ENCODE measurements at regions not wholly inside any gene's neighbourhood (a gene's known extent, or its start where the extent isn't known, plus 50 kb on each side); places are given as distances from the start of the nearest gene placed in this dataset.

GRCh38 chr12:20188930-20189653 is 179.2 kb upstream of the PDE3A start:
- intact Hi-C loops (cut with DNase I), result no loop called here
- 68 to 78% methylated on average over 5 of the region's 5 CpGs for WGBS, 2 donors

GRCh38 chr12:20189767-20190166 is 178.6 kb upstream of the PDE3A start:
- 46 to 52% methylated on average over 2 of the region's 2 CpGs for WGBS, 2 donors
- no peak for DNase-seq
- intact Hi-C loops (cut with DNase I), result no loop called here
- peak in 5 of 8 donors; percentile 41 to 80 (median 70) for ATAC-seq
- Histone ChIP-seq H3K27me3 (no peaks in the 10 kb centered on the region), H3K27ac (peak overlapping the region in 1 of 10 donors; percentile 34), H3K36me3 (no peaks in the 10 kb centered on the region), H3K9me3 (no peaks in the 10 kb centered on the region), H3K4me3 (no peak overlapping the region), H3K4me1 (peaks cover 0 to 15% (median 0%) of the 10 kb centered on the region in 9 donors)
- TF ChIP-seq CTCF (IDR thresholded peaks at IDR 0.05), result no peak

More at GRCh38 chr12:20188930-20189653, 179.2 kb upstream of the PDE3A start:
- no peaks in the 10 kb centered on the region for H3K36me3 ChIP-seq
- ATAC-seq, result peak in 4 of 8 donors; percentile 41 to 63 (median 48)
- peaks cover 0 to 15% (median 0%) of the 10 kb centered on the region in 9 donors for H3K4me1 ChIP-seq
- no peak overlapping the region for H3K27ac ChIP-seq
- H3K27me3 ChIP-seq, result no peaks in the 10 kb centered on the region
- H3K9me3 ChIP-seq, result no peaks in the 10 kb centered on the region
- no peak for DNase-seq
- H3K4me3 ChIP-seq, result no peak overlapping the region
- TF ChIP-seq CTCF (IDR thresholded peaks at IDR 0.05), result no peak

- no peaks in the 10 kb centered on the region for H3K27me3 ChIP-seq
- H3K36me3 ChIP-seq, result no peaks in the 10 kb centered on the region
- TF ChIP-seq CTCF (IDR thresholded peaks at IDR 0.05), result peak in 7 of 9 donors; percentile 9 to 48 (median 31)
- H3K27ac ChIP-seq, result no peak overlapping the region
- DNase-seq (no peak), ATAC-seq (peak in 1 of 8 donors; percentile 53)
- 49 to 68% methylated on average over 4 of the region's 4 CpGs for WGBS, 2 donors
- intact Hi-C loops (cut with DNase I), result no loop called here
- H3K9me3 ChIP-seq, result peaks cover 0 to 14% (median 0%) of the 10 kb centered on the region in 11 donors
- H3K4me1 ChIP-seq, result peaks cover 0 to 10% (median 0%) of the 10 kb centered on the region in 9 donors
- no peak overlapping the region for H3K4me3 ChIP-seq
Measured at GRCh38 chr12:20194171-20194570, 174.2 kb upstream of the PDE3A start.

GRCh38 chr12:20196767-20197166 is 171.6 kb upstream of the PDE3A start:
- 80 to 86% methylated on average over 4 of the region's 4 CpGs for WGBS, 2 donors
- TF ChIP-seq CTCF (IDR thresholded peaks at IDR 0.05), result no peak
- Histone ChIP-seq H3K27ac (no peak overlapping the region), H3K36me3 (no peaks in the 10 kb centered on the region), H3K4me1 (no peaks in the 10 kb centered on the region), H3K27me3 (no peaks in the 10 kb centered on the region), H3K9me3 (peaks cover 0 to 14% (median 0%) of the 10 kb centered on the region in 11 donors), H3K4me3 (no peak overlapping the region)
- no peak for DNase-seq
- ATAC-seq, result no peak
- intact Hi-C loops (cut with DNase I), result no loop called here

Measured in heart right ventricle (tissue), 16 donors.